MCF 10A (cell line): ENCODE measurements at regions not wholly inside any gene's neighbourhood (a gene's known extent, or its start where the extent isn't known, plus 50 kb on each side); places are given as distances from the start of the nearest gene placed in this dataset.

Source experiments
- BruUV-seq: library from RNA; stranded (reverse); fragments of 400-500 nt; replicated peaks from 2 replicates; lab custom pipeline; 2021; lab: Mats Ljungman, UMichigan
- CTCF ChIA-PET: fragments of 300-600 bp; sonication (Branson Sonifier 250); formaldehyde crosslinking; extraction: SDS; loops from one replicate; lab custom pipeline; 2021; ENCODE audit warnings: antibody characterized with exemption, inconsistent platforms; lab: Yijun Ruan, JAX
- POLR2A ChIA-PET: fragments of 300-600, 350-650 bp; sonication (Branson Sonifier 250); formaldehyde crosslinking; extraction: SDS; loops from one replicate; lab custom pipeline; 2020; ENCODE audit warnings: antibody characterized with exemption, inconsistent platforms; lab: Yijun Ruan, JAX
- DNase-seq: peaks from one replicate; pipeline ENCODE4 v3.0.0-alpha.2; 2018; ENCODE audit not compliant: unreplicated experiment
- H3K27ac Mint-ChIP-seq: one replicate; pipeline ENCODE4 v1.8.0; 2022; ENCODE audit warnings: mild to moderate bottlenecking, low read depth, mixed read lengths; ENCODE audit not compliant: unreplicated experiment
- H3K27me3 Mint-ChIP-seq: one replicate; pipeline ENCODE4 v1.8.0; 2022; ENCODE audit warnings: mixed read lengths; ENCODE audit not compliant: insufficient read depth, unreplicated experiment
- H3K36me3 Mint-ChIP-seq: one replicate; pipeline ENCODE4 v1.8.0; 2022; ENCODE audit warnings: mild to moderate bottlenecking, moderate library complexity, mixed read lengths; ENCODE audit not compliant: insufficient read depth, unreplicated experiment
- H3K4me1 Mint-ChIP-seq: one replicate; pipeline ENCODE4 v1.8.0; 2022; ENCODE audit warnings: mixed read lengths; ENCODE audit not compliant: insufficient read depth, unreplicated experiment
- H3K4me3 Mint-ChIP-seq: one replicate; pipeline ENCODE4 v1.8.0; 2022; ENCODE audit warnings: mild to moderate bottlenecking, moderate library complexity, mixed read lengths; ENCODE audit not compliant: unreplicated experiment
- H3K9me3 Mint-ChIP-seq: one replicate; pipeline ENCODE4 v1.8.0; 2022; ENCODE audit warnings: mixed read lengths; ENCODE audit not compliant: unreplicated experiment
- CTCF ChIP-seq: fragments of 200-600 bp; IDR thresholded peaks from one replicate; pipeline ENCODE4 v1.8.0; 2022; ENCODE audit warnings: antibody characterized with exemption, mild to moderate bottlenecking; ENCODE audit not compliant: unreplicated experiment
- intact Hi-C: fragments of 100-400 bp; cut with micrococcal nuclease; formaldehyde crosslinking; loops from 2 replicates; pipeline ENCODE4 v1.14.1; 2022

DNA sequence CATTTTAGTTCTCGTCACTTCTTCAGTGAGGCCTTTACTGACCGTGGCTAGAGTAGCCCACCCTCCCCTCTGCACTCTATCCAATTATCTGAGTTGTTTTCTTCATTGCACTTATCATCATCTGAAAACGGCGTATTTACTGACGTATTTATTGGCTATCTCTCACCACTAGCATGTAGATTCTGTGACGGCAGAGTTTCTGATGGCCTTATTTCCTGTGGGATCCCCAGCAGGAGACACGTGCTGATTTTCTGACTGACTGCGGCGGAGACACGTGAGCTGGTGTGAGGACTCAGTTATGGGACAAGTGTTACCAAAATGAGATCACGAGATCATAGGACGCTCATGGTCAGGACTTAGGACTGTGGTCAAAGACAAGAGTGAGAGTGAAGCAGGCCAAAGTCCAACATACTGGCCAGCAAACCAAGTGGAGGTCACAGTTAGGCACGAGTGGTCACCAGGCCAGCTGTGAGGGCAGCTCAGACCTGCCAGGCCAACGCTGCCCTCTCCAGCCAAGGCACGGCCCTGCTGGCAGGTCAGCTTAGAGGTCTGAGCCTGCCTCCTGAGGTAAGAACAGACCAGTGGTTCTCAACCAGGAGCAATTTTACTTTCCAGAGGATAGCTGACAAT is 50.6 kb upstream of the BNIP2 start:
- TF ChIP-seq CTCF: no peak
- DNase-seq: no peak
- CTCF ChIA-PET: interaction anchor here (0.6 to 2.3 kb wide), 6 partner anchors 9 to 605 kb away, joined by 3 to 16 read pairs (median 5); no protein-coding TSS in a partner anchor
- Mint-ChIP-seq H3K27ac (no peak overlapping the region), H3K36me3 (no peaks in the 10 kb centered on the region), H3K4me1 (no peaks in the 10 kb centered on the region), H3K4me3 (no peak overlapping the region), H3K27me3 (no peaks in the 10 kb centered on the region), H3K9me3 (peaks cover 12% of the 10 kb centered on the region)
- intact Hi-C loops: no loop called here
- POLR2A ChIA-PET: interaction anchor here (0.6 kb wide), 1 partner anchor 59 kb away, joined by 3 read pairs; no protein-coding TSS in a partner anchor
- no TSS peak for BruUV-seq
